Suprapubic skin (tissue), 4 donors: ENCODE measurements at regions not wholly inside any gene's neighbourhood (a gene's known extent, or its start where the extent isn't known, plus 50 kb on each side); places are given as distances from the start of the nearest gene placed in this dataset.

ENCODE experiments used
- CTCF ChIP-seq, 2 donors: fragments of 200-600 bp in 1 of 2; fragments of 450-650 bp in 1 of 2; sonication (generic) in 1 of 2; IDR thresholded peaks; one replicate each; pipeline ENCODE4 v1.5.1; 2016 to 2019; ENCODE audit warnings: antibody characterized with exemption in 2 of 2, mild to moderate bottlenecking in 1 of 2, moderate library complexity in 1 of 2
- EP300 ChIP-seq: sonication (generic); formaldehyde crosslinking; IDR thresholded peaks from one replicate; pipeline ENCODE4 v1.6.1; 2017; ENCODE audit warnings: antibody characterized with exemption
- POLR2A ChIP-seq, 2 donors: fragments of 450-650 bp; IDR thresholded peaks; one replicate each; pipeline ENCODE4 v1.6.1; 2017; ENCODE audit warnings: antibody characterized with exemption in 2 of 2, mild to moderate bottlenecking in 2 of 2, moderate library complexity in 2 of 2
- POLR2AphosphoS5 ChIP-seq, 3 donors: sonication (generic); formaldehyde crosslinking; IDR thresholded peaks; one replicate each; pipeline ENCODE4 v1.6.1; 2017; ENCODE audit warnings: antibody characterized with exemption in 3 of 3

GRCh38 chr1:218703836-218704235 is 358.7 kb downstream of the TGFB2 start:
- TF ChIP-seq CTCF (IDR thresholded peaks at IDR 0.05) = no peak
- TF ChIP-seq POLR2AphosphoS5 (IDR thresholded peaks at IDR 0.05) = no peak
- no peak for TF ChIP-seq EP300
- TF ChIP-seq POLR2A (IDR thresholded peaks at IDR 0.05) = no peak
